Activated T-cell treated with anti-CD3 and anti-CD28 coated beads for 24 hours (primary cell): ENCODE measurements at regions not wholly inside any gene's neighbourhood (a gene's known extent, or its start where the extent isn't known, plus 50 kb on each side); places are given as distances from the start of the nearest gene placed in this dataset.
"Not testable (repeated sequence)": the region's sequence is repeated elsewhere in the genome, so short reads cannot be mapped to it uniquely, and the experiment has no call there.

Experiments used
- DNase-seq: peaks from one replicate; pipeline ENCODE4 v3.0.0-alpha.2; 2020; ENCODE audit warnings: low read depth

GRCh38 chr16:86075488-86075785 lies 176.5 kb downstream of the IRF8 start:
- DNase-seq, result no peak

- DNase-seq, result no peak
Observed at GRCh38 chr16:86075839-86076440, 177.0 kb downstream of the IRF8 start.

DNA sequence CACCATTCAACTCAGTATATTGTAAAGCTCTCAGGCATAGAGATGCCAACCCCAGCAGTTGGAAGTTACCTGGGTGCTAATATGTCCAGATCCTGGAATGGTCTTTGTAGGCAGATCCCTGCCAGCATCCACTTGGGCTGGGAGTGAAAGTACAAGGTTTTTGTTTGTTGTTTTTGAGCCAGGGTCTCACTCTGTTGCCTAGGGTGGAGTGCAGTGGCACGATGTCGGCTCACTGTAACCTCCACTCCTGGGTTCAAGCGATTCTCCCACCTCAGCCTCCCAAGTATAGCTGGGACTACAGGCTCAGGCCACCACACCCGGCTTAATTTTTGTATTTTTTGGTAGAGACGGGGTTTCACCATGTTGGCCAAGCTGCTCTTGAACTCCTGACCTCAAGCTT lies 177.6 kb downstream of the IRF8 start:
- DNase-seq, result no peak

- no peak for DNase-seq
Observed at GRCh38 chr16:86077243-86077940, 178.4 kb downstream of the IRF8 start.

GRCh38 chr16:86078121-86078600 lies 179.2 kb downstream of the IRF8 start:
- no peak for DNase-seq

GRCh38 chr16:86078711-86079110 lies 179.7 kb downstream of the IRF8 start:
- DNase-seq, result not testable (repeated sequence)

DNA sequence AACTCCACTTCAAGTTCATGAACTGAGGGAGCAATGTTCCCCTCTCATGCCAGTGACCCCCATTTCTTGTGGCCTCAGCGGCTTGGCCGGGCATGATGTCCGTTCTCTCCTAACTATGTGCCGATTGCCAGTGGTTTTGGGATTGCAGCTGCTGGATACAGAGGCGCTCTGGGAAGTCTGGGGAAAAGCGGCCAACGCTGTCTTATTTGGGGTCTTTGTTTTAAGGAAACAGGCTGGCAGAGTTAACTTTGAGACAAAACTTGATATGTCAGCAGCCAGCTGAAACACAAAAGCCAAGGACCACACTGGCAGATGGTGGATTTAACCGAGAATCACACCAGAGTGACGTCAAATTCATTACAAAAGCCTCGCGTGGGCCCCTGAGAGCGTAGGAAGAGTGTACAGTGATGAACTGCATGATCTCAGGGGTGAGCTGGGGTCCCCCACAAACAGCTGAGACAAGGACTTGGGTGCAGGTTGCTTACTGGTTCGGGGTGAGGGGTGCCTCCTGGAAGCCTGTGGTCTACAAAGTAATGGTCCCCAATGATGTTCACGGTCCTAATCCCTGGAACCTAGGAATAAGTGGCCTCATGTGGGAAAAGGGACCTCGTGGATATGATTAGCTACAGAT lies 180.4 kb downstream of the IRF8 start:
- no peak for DNase-seq

GRCh38 chr16:86080131-86080875 lies 181.3 kb downstream of the IRF8 start:
- DNase-seq, result no peak

DNA sequence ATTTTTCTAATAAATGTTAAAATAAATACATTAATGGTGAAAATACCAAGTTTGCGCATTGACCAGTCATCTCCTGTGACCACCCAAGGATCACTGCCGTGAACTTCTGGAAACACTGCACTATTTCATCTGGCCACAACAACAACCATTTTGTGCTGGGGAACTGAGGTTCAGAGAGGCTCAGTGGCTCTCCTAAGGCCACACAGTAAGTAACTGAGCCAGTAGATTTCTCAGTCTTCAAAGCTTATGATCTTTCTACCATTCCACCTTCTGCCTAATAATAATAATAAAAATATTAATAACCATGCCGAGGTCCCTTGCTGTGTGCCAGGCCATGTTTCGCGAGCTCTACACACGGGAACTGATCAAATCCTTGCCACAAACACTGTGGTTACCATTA lies 182.0 kb downstream of the IRF8 start:
- no peak for DNase-seq

DNA sequence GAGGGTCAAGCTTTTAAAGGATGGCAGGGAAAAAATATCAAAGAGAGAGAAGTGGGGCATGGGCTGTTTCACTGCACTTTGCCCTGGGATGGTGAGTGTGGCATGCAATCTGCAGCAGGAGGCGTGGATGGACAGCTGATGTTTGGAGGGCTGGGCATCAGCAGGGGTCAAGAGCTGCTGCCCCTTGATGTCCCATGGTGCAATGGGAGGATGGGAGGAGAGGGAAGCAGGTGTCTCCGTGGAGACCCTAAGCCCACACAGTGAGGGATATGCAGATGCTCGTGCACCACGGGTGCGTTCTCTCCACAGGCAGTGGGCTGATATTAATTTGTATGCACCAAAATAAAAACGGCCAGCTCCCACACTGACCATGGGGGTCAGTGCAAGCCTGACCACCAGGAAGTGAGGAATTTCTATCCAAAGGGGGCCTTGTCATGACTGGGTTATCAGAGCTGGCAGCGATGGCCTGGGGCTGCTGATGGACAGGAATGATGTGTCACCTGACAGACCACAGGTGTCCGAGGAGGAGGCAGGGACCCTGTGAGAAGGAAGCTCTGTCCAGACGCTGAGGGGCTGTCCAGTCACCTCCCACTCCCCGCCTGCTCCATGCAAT lies 183.6 kb downstream of the IRF8 start:
- DNase-seq, result no peak

GRCh38 chr16:86083382-86084002 lies 184.5 kb downstream of the IRF8 start:
- DNase-seq, result no peak

GRCh38 chr16:86085161-86085611 lies 186.2 kb downstream of the IRF8 start:
- DNase-seq, result no peak

- DNase-seq, result no peak
Observed at GRCh38 chr16:86085795-86086194, 186.8 kb downstream of the IRF8 start.

GRCh38 chr16:86086471-86086870 lies 187.5 kb downstream of the IRF8 start:
- no peak for DNase-seq

DNA sequence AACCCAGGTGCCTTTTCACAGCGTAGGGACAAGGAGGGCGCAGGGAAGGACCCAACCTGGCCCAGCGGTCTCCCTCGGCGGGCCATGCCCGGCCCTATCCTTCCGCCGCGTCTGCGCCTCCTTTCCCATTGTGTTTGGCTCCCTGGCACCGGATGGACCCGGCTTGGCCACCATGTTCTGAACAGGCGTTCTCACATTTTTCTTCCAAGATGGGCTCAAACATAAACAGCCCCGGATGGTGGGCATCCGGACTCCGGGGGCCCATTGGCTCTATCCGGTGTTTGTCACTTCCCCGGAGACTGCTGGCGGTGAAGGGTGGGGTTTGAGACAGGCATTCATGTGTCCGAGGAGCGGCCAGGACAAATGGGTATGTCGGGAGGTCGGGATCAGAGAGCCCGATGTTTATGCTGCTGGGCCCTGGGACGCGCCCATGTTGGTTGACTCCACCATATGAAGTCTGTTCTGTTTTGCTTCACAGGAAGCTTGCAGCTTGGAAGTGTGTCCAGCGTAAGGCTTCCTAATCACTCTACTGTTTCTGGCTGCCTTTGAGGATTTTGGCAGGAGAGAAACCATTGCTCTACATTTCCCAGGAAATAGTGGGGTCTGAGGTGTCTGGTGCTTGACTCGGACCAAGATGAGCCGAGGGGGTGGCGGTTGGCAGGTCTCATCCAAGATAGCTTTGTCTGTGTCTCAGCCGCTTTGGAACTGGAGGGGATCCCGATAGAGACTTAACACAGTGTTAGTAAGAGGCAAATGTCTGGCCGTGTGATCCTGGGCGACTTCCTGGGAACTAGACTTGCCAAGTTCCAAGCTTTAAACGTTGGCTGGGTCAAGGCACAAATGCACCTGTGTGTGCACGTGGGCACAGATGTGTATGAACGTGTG lies 188.3 kb downstream of the IRF8 start:
- no peak for DNase-seq

DNA sequence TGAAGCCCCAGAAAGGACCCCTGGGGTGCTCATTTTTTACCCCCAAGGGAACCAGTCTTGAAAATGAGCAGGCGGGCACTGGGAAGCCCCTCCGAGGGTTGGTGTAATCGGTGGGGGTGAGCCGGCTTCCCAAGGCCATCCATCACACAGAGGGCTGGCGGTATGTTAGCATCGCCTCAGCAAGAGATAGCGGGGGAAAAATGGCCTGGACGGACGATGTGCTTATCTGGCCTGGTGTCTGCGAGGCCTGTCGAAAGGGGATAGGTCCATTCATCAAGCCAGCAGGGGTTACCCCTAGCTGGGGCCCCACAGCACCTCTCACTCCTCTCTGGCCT lies 188.9 kb downstream of the IRF8 start:
- no peak for DNase-seq

DNA sequence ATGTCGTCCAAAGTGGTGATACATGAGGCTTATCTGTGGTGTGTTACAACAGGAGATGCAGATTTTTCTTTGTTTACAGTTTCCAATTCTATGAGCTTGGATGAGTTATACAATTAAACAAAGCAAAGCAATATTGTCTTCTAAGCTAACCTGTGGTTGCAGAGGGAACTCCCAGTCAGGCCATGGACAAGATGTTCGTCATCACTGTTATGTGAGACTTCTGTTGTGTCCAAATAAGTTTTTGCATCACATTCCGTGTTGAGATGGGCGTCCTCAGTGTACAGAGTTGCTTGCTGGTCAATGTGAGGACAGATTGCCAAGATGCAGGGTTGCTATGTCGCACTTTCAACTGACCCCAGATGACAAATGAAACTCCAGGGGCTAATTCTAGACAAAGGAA lies 189.3 kb downstream of the IRF8 start:
- no peak for DNase-seq

DNA sequence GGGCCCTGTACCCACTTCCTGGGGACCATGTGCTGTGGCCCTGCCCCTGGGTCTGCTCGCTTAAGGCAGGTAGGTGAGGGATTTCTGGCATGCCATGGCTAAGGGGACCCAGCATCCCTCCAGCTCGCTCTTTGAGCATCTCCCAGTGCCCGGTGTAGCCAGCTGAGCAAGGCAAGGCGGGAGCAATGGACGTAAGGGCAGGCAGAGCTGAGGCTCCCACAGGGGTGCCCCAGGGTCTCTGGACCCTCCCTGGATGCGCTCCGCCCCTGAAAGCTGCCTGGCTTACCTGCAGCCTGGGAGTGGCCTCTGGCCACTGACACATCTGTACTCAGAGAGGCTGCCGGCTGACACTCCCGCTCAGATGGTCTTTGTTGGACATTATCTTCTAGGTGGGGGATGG lies 189.9 kb downstream of the IRF8 start:
- no peak for DNase-seq

DNA sequence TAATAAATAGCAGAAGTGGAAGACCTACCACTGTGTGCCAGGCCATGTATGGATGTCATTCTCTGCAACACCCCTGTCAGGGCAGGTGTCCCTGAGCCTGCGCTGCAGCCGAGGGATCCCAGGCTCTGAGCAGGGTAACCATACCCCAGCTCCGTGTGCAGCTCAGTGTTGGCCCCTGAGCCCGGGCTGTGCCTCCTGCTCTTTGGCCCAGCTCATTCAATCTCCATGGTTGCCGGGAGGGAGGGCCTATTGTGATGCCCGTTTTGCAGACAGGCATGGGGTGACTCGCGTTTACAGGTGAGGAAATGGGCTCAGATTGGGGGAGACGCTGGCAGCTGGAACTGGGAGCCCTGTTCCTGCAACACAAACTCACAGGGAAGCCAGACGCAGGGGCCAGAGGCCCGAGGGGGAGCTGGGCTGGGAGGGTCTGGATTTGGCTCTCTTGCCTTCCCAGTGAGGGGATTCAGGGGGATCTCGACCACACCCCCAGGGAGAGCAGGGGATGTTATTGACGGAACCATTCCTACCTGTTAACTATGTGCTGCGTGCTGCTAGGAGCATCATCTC lies 190.5 kb downstream of the IRF8 start:
- no peak for DNase-seq

DNA sequence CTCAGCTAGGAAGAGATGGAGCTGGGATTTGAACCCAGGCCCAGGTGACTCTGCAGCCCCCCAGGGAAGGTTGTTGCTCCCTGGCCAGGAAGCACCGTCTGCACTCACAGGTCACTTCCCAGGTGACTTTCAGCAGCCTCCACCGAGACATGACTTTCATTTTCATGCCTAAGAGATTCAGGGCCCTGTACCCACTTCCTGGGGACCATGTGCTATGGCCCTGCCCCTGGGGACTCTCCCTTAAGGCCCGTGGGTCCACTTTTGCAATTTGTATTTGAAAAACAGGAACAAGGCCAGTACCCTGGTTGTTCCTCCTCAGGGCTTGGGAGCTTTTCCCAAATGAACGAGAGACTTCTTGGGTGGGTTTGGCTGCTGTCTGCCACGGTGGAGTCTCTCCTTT lies 191.0 kb downstream of the IRF8 start:
- no peak for DNase-seq
